ENCODE measurements at regions not wholly inside any gene's neighbourhood (a gene's known extent, or its start where the extent isn't known, plus 50 kb on each side); places are given as distances from the start of the nearest gene placed in this dataset.

DNA sequence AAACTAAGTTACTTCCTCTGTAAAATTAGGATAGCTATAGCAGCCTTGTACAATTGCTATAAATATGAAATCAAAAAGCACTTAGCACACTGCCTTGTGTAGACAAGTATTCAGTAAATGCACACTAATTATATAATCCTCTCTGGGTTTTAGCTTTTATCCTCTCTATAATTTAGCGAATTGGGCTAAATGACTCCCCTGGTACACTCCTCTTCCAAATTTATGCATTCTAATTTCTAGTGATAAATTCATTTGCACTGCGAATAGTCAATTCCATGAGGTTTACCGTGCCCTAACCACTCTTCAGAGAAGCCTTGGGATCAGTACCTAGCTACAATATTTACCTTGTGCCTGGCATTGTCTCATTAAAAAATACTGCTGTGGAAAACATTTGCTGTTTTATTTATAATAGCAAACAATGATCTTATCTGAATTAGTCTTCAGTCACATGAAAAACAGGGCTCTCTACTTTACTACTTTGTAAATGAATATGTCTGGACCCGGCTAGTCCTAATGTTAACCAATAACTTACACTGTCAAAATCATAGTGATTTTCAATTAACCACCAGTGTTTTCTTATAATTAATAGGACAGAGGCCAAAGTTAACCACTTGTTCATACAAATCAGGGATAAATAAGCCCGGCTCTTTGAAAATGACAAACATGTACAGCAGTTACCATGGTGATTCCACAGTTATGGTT is 577.9 kb downstream of the IPMK start:
- H3K36me3 ChIP-seq (ENCODE audit: control insufficient read depth in 2 of 3, insufficient read depth in 3 of 3, low read length in 3 of 3), result no peaks in the 10 kb centered on the region
- no peak overlapping the region for H3K27ac ChIP-seq (ENCODE audit: low read depth in 2 of 2, low read length in 2 of 2)
- H3K4me3 ChIP-seq (ENCODE audit: low read length in 3 of 3), result no peak overlapping the region
- FAIRE-seq (no peak), DNase-seq (no peak)
- no peaks in the 10 kb centered on the region for H3K27me3 ChIP-seq (ENCODE audit: control insufficient read depth, insufficient read depth, low read length)
- H3K4me1 ChIP-seq (ENCODE audit: control insufficient read depth in 2 of 3, insufficient read depth in 2 of 3, low read depth in 1 of 3, low read length in 3 of 3), result no peaks in the 10 kb centered on the region
- H3K9ac ChIP-seq (ENCODE audit: low read length in 3 of 3), result no peak overlapping the region
- H3K9me3 ChIP-seq (ENCODE audit: control insufficient read depth in 2 of 3, insufficient read depth in 1 of 3, low read length in 3 of 3), result no peaks in the 10 kb centered on the region
- TF ChIP-seq, protein P1, sequence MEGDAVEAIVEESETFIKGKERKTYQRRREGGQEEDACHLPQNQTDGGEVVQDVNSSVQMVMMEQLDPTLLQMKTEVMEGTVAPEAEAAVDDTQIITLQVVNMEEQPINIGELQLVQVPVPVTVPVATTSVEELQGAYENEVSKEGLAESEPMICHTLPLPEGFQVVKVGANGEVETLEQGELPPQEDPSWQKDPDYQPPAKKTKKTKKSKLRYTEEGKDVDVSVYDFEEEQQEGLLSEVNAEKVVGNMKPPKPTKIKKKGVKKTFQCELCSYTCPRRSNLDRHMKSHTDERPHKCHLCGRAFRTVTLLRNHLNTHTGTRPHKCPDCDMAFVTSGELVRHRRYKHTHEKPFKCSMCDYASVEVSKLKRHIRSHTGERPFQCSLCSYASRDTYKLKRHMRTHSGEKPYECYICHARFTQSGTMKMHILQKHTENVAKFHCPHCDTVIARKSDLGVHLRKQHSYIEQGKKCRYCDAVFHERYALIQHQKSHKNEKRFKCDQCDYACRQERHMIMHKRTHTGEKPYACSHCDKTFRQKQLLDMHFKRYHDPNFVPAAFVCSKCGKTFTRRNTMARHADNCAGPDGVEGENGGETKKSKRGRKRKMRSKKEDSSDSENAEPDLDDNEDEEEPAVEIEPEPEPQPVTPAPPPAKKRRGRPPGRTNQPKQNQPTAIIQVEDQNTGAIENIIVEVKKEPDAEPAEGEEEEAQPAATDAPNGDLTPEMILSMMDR (IDR thresholded peaks at IDR 0.05; ENCODE audit: borderline replicate concordance, extremely low read depth, insufficient read depth), result no peak
- intact Hi-C loops (cut with DNase I), result no loop called here

DNA sequence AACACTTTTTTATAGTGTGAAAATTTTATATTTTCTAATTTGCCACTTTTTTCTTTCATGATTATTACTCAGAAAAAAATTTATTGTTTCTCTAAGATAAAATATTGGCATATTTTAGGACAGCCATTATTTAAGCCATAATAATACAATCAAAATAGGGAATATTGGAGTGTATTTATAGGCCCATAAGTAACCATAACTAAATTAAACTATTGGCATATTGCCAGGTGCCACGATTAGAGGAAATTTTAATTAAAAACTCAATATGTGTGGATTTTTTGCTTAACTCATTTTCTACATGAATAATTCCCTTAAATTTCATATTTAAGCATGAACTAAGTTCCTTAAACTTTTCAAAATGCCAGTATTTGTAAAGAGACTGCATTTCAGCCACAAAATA is 587.8 kb downstream of the IPMK start:
- no peaks in the 10 kb centered on the region for H3K4me1 ChIP-seq (ENCODE audit: control insufficient read depth in 2 of 3, insufficient read depth in 2 of 3, low read depth in 1 of 3, low read length in 3 of 3)
- DNase-seq, result no peak
- H3K4me3 ChIP-seq (ENCODE audit: low read length in 3 of 3), result no peak overlapping the region
- H3K36me3 ChIP-seq (ENCODE audit: control insufficient read depth in 2 of 3, insufficient read depth in 3 of 3, low read length in 3 of 3), result no peaks in the 10 kb centered on the region
- TF ChIP-seq, protein P1 (IDR thresholded peaks at IDR 0.05; ENCODE audit: borderline replicate concordance, extremely low read depth, insufficient read depth), result no peak
- no peaks in the 10 kb centered on the region for H3K9me3 ChIP-seq (ENCODE audit: control insufficient read depth in 2 of 3, insufficient read depth in 1 of 3, low read length in 3 of 3)
- no peak for FAIRE-seq
- H3K27ac ChIP-seq (ENCODE audit: low read depth in 2 of 2, low read length in 2 of 2), result no peak overlapping the region
- H3K27me3 ChIP-seq (ENCODE audit: control insufficient read depth, insufficient read depth, low read length), result no peaks in the 10 kb centered on the region
- H3K9ac ChIP-seq (ENCODE audit: low read length in 3 of 3), result no peak overlapping the region
- intact Hi-C loops (cut with DNase I), result no loop called here

DNA sequence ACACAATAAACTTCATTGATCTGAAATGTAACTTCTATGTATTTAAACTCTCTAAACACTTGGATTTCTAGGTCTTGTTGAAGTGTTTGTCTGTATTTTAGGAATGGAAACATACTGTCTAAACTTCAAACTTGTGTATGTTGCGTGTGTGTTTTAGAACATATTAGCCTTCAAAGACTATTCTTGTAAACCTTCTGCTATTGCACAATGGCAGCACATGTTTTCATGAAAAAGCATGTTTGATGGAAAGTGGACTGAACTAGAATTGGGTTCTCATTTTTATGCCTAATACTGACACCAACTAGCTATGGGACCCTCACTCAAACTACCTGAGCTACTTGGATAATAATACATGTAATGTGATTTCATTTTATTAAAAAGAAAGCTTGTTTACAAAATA is 592.6 kb downstream of the IPMK start:
- FAIRE-seq, result no peak
- intact Hi-C loops (cut with DNase I), result no loop called here
- H3K27me3 ChIP-seq (ENCODE audit: control insufficient read depth, insufficient read depth, low read length), result no peaks in the 10 kb centered on the region

More for the DNA sequence above, 592.6 kb downstream of the IPMK start:
- H3K9ac ChIP-seq (ENCODE audit: low read length in 3 of 3), result no peak overlapping the region
- DNase-seq, result no peak
- no peak overlapping the region for H3K27ac ChIP-seq (ENCODE audit: low read depth in 2 of 2, low read length in 2 of 2)
- TF ChIP-seq, protein P1 (IDR thresholded peaks at IDR 0.05; ENCODE audit: borderline replicate concordance, extremely low read depth, insufficient read depth), result no peak
- no peak overlapping the region for H3K4me3 ChIP-seq (ENCODE audit: low read length in 3 of 3)
- no peaks in the 10 kb centered on the region for H3K4me1 ChIP-seq (ENCODE audit: control insufficient read depth in 2 of 3, insufficient read depth in 2 of 3, low read depth in 1 of 3, low read length in 3 of 3)
- H3K36me3 ChIP-seq (ENCODE audit: control insufficient read depth in 2 of 3, insufficient read depth in 3 of 3, low read length in 3 of 3), result no peaks in the 10 kb centered on the region
- H3K9me3 ChIP-seq (ENCODE audit: control insufficient read depth in 2 of 3, insufficient read depth in 1 of 3, low read length in 3 of 3), result no peaks in the 10 kb centered on the region

Measured in kidney (tissue), 13 donors.